SK-N-SH treated with all-trans-retinoic acid at 6 μM for 48 hours (cell line): ENCODE measurements at regions not wholly inside any gene's neighbourhood (a gene's known extent, or its start where the extent isn't known, plus 50 kb on each side); places are given as distances from the start of the nearest gene placed in this dataset.

Experiments
- PATZ1 ChIP-seq: fragments of 250-450 bp; sonication (Bioruptor Pico); IDR thresholded peaks from 2 replicates; pipeline ENCODE4 v1.8.0; 2020; ENCODE audit warnings: mild to moderate bottlenecking, moderate library complexity, borderline replicate concordance
- RARB ChIP-seq: fragments of 250-450 bp; sonication (Bioruptor Pico); IDR thresholded peaks from 2 replicates; pipeline ENCODE4 v1.8.0; 2021; ENCODE audit warnings: mild to moderate bottlenecking, moderate library complexity
- ZFP30 ChIP-seq: fragments of 450-650 bp; formaldehyde crosslinking; IDR thresholded peaks from 2 replicates; pipeline ENCODE4 v1.5.0; 2022; ENCODE audit warnings: mild to moderate bottlenecking, moderate library complexity
- ZNF565 ChIP-seq: fragments of 450-650 bp; formaldehyde crosslinking; conservative IDR thresholded peaks from 2 replicates; pipeline ENCODE4 v1.5.0; 2020; ENCODE audit warnings: low read depth, mild to moderate bottlenecking, moderate library complexity
- ZNF70 ChIP-seq: fragments of 450-650 bp; formaldehyde crosslinking; IDR thresholded peaks from 2 replicates; pipeline ENCODE4 v1.5.0; 2020; ENCODE audit warnings: mild to moderate bottlenecking, moderate library complexity
- TF ChIP-seq, protein P1 (sequence below): fragments of 250-450 bp; sonication (Bioruptor Pico); IDR thresholded peaks from 2 replicates; pipeline ENCODE4 v1.5.1; 2020; ENCODE audit warnings: low read depth, mild to moderate bottlenecking, moderate library complexity

GRCh38 chr17:77718669-77718961, 239.9 kb upstream of the TNRC6C start:
- TF ChIP-seq PATZ1 (CRISPR knock-in tag): no peak
- TF ChIP-seq, protein P1, sequence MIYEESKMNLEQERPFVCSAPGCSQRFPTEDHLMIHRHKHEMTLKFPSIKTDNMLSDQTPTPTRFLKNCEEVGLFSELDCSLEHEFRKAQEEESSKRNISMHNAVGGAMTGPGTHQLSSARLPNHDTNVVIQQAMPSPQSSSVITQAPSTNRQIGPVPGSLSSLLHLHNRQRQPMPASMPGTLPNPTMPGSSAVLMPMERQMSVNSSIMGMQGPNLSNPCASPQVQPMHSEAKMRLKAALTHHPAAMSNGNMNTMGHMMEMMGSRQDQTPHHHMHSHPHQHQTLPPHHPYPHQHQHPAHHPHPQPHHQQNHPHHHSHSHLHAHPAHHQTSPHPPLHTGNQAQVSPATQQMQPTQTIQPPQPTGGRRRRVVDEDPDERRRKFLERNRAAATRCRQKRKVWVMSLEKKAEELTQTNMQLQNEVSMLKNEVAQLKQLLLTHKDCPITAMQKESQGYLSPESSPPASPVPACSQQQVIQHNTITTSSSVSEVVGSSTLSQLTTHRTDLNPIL (CRISPR knock-in tag): no peak
- TF ChIP-seq RARB (CRISPR knock-in tag): no peak
- no peak for TF ChIP-seq ZFP30 (CRISPR knock-in tag)
- no peak for TF ChIP-seq ZNF70 (CRISPR knock-in tag)
- TF ChIP-seq ZNF565: no peak
